ENCODE measurements at regions not wholly inside any gene's neighbourhood (a gene's known extent, or its start where the extent isn't known, plus 50 kb on each side); places are given as distances from the start of the nearest gene placed in this dataset.

GRCh38 chr3:64384561-64384960 is 159.3 kb upstream of the PRICKLE2 start:
- H3K9me3 ChIP-seq, result 0 out of 2 replicates have a peak, but pooled peaks cover 2% of the 10 kb centered on the region
- H3K27me3 Mint-ChIP-seq (ENCODE audit: insufficient read depth, unreplicated experiment), result no peaks in the 10 kb centered on the region
- CTCF ChIA-PET, result no interaction called here
- peaks cover 7% of the 10 kb centered on the region for H3K4me1 Mint-ChIP-seq (ENCODE audit: low read depth, unreplicated experiment)
- H3K36me3 ChIP-seq (ENCODE audit: control insufficient read depth, insufficient read depth, low read length), result no peaks in the 10 kb centered on the region
- no peaks in the 10 kb centered on the region for H3K27me3 ChIP-seq (replicated peaks; ENCODE audit: control insufficient read depth, insufficient read depth, low read length)
- H3K9me3 Mint-ChIP-seq (ENCODE audit: unreplicated experiment), result no peaks in the 10 kb centered on the region
- no peak overlapping the region for H3K4me3 ChIP-seq (ENCODE audit: low read depth, low read length)
- peaks cover 5% of the 10 kb centered on the region; the same call in 1 of the 2 replicates for H3K4me1 ChIP-seq
- no peak overlapping the region for H3K4me3 Mint-ChIP-seq (ENCODE audit: unreplicated experiment)
- intact Hi-C loops (cut with micrococcal nuclease; ENCODE audit: unreplicated experiment), result no loop called here
- H3K36me3 Mint-ChIP-seq (ENCODE audit: insufficient read depth, unreplicated experiment), result no peaks in the 10 kb centered on the region
- H3K27ac Mint-ChIP-seq (ENCODE audit: unreplicated experiment), result no peak overlapping the region
- no TSS peak for BruUV-seq (replicated peaks)
- POLR2A ChIA-PET, result no interaction called here
- no peak for DNase-seq
- TF ChIP-seq, protein P1, sequence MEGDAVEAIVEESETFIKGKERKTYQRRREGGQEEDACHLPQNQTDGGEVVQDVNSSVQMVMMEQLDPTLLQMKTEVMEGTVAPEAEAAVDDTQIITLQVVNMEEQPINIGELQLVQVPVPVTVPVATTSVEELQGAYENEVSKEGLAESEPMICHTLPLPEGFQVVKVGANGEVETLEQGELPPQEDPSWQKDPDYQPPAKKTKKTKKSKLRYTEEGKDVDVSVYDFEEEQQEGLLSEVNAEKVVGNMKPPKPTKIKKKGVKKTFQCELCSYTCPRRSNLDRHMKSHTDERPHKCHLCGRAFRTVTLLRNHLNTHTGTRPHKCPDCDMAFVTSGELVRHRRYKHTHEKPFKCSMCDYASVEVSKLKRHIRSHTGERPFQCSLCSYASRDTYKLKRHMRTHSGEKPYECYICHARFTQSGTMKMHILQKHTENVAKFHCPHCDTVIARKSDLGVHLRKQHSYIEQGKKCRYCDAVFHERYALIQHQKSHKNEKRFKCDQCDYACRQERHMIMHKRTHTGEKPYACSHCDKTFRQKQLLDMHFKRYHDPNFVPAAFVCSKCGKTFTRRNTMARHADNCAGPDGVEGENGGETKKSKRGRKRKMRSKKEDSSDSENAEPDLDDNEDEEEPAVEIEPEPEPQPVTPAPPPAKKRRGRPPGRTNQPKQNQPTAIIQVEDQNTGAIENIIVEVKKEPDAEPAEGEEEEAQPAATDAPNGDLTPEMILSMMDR (IDR thresholded peaks at IDR 0.05; ENCODE audit: insufficient read depth in 1 of 2, low read depth in 1 of 2, low read length in 1 of 2, severe bottlenecking in 1 of 2, unreplicated experiment in 1 of 2), result no peak

GRCh38 chr3:64382153-64382552 is 156.9 kb upstream of the PRICKLE2 start:
- ChIA-PET CTCF (interaction anchor here (0.6 kb wide), 1 partner anchor 386 kb away, joined by 3 read pairs; no protein-coding TSS in a partner anchor), POLR2A (no interaction called here)
- no peak for DNase-seq
- TF ChIP-seq, protein P1 (IDR thresholded peaks at IDR 0.05; ENCODE audit: insufficient read depth in 1 of 2, low read depth in 1 of 2, low read length in 1 of 2, severe bottlenecking in 1 of 2, unreplicated experiment in 1 of 2), result no peak
- H3K9me3 Mint-ChIP-seq (ENCODE audit: unreplicated experiment), result peaks cover 2% of the 10 kb centered on the region
- no peaks in the 10 kb centered on the region for H3K36me3 Mint-ChIP-seq (ENCODE audit: insufficient read depth, unreplicated experiment)
- no peak overlapping the region for H3K4me3 Mint-ChIP-seq (ENCODE audit: unreplicated experiment)
- H3K9me3 ChIP-seq, result 0 out of 2 replicates have a peak, but pooled peaks cover 2% of the 10 kb centered on the region
- peaks cover 5% of the 10 kb centered on the region; the same call in 1 of the 2 replicates for H3K4me1 ChIP-seq
- no peak overlapping the region for H3K4me3 ChIP-seq (ENCODE audit: low read depth, low read length)
- no peaks in the 10 kb centered on the region for H3K27me3 ChIP-seq (replicated peaks; ENCODE audit: control insufficient read depth, insufficient read depth, low read length)
- H3K27me3 Mint-ChIP-seq (ENCODE audit: insufficient read depth, unreplicated experiment), result no peaks in the 10 kb centered on the region
- intact Hi-C loops (cut with micrococcal nuclease; ENCODE audit: unreplicated experiment), result no loop called here
- H3K27ac Mint-ChIP-seq (ENCODE audit: unreplicated experiment), result no peak overlapping the region
- H3K36me3 ChIP-seq (ENCODE audit: control insufficient read depth, insufficient read depth, low read length), result no peaks in the 10 kb centered on the region
- peaks cover 7% of the 10 kb centered on the region for H3K4me1 Mint-ChIP-seq (ENCODE audit: low read depth, unreplicated experiment)
- BruUV-seq (replicated peaks), result no TSS peak

GRCh38 chr3:64381367-64381766 is 156.1 kb upstream of the PRICKLE2 start:
- Mint-ChIP-seq H3K4me3 (ENCODE audit: unreplicated experiment) (no peak overlapping the region), H3K4me1 (ENCODE audit: low read depth, unreplicated experiment) (peaks cover 7% of the 10 kb centered on the region), H3K27me3 (ENCODE audit: insufficient read depth, unreplicated experiment) (no peaks in the 10 kb centered on the region), H3K9me3 (ENCODE audit: unreplicated experiment) (peaks cover 10% of the 10 kb centered on the region), H3K36me3 (ENCODE audit: insufficient read depth, unreplicated experiment) (no peaks in the 10 kb centered on the region), H3K27ac (ENCODE audit: unreplicated experiment) (no peak overlapping the region)
- intact Hi-C loops (cut with micrococcal nuclease; ENCODE audit: unreplicated experiment), result no loop called here
- Histone ChIP-seq H3K27me3 (replicated peaks; ENCODE audit: control insufficient read depth, insufficient read depth, low read length) (no peaks in the 10 kb centered on the region), H3K4me3 (ENCODE audit: low read depth, low read length) (no peak overlapping the region), H3K36me3 (ENCODE audit: control insufficient read depth, insufficient read depth, low read length) (no peaks in the 10 kb centered on the region), H3K9me3 (0 out of 2 replicates have a peak, but pooled peaks cover 2% of the 10 kb centered on the region), H3K4me1 (peaks cover 5% of the 10 kb centered on the region; the same call in 1 of the 2 replicates)
- no peak for DNase-seq
- TF ChIP-seq, protein P1 (IDR thresholded peaks at IDR 0.05; ENCODE audit: insufficient read depth in 1 of 2, low read depth in 1 of 2, low read length in 1 of 2, severe bottlenecking in 1 of 2, unreplicated experiment in 1 of 2), result no peak
- no TSS peak for BruUV-seq (replicated peaks)
- CTCF ChIA-PET, result no interaction called here
- POLR2A ChIA-PET, result no interaction called here
